Activated CD4-positive, alpha-beta memory T cell treated with anti-CD3 and anti-CD28 coated beads for 36 hours (primary cell): ENCODE measurements at regions not wholly inside any gene's neighbourhood (a gene's known extent, or its start where the extent isn't known, plus 50 kb on each side); places are given as distances from the start of the nearest gene placed in this dataset.

Experiments
- CTCF ChIA-PET: fragments of 350-600 bp; sonication (Branson Sonifier 250); formaldehyde crosslinking; loops from one replicate; lab custom pipeline; 2021; ENCODE audit warnings: antibody characterized with exemption, inconsistent platforms; lab: Charles Lee
- POLR2A ChIA-PET: fragments of 350-600 bp; sonication (Branson Sonifier 250); formaldehyde crosslinking; loops from one replicate; lab custom pipeline; 2021; ENCODE audit warnings: antibody characterized with exemption; lab: Charles Lee
- DNase-seq: peaks from one replicate; pipeline ENCODE4 v3.0.0-alpha.2; 2020
- H3K27ac Mint-ChIP-seq: one replicate; pipeline ENCODE4 v1.8.0; 2021; ENCODE audit warnings: mixed read lengths
- H3K27me3 Mint-ChIP-seq: one replicate; pipeline ENCODE4 v1.8.0; 2021; ENCODE audit warnings: mixed read lengths
- H3K36me3 Mint-ChIP-seq: one replicate; pipeline ENCODE4 v1.8.0; 2021; ENCODE audit warnings: mixed read lengths
- H3K4me1 Mint-ChIP-seq: one replicate; pipeline ENCODE4 v1.8.0; 2021; ENCODE audit warnings: low read depth, mixed read lengths
- H3K4me3 Mint-ChIP-seq: one replicate; pipeline ENCODE4 v1.8.0; 2021; ENCODE audit warnings: mild to moderate bottlenecking, mixed read lengths
- H3K9me3 Mint-ChIP-seq: one replicate; pipeline ENCODE4 v1.8.0; 2021; ENCODE audit warnings: mixed read lengths
- intact Hi-C: fragments of 100-400 bp; cut with micrococcal nuclease; formaldehyde crosslinking; loops from one replicate; pipeline ENCODE4 v1.15.1; 2023

DNA sequence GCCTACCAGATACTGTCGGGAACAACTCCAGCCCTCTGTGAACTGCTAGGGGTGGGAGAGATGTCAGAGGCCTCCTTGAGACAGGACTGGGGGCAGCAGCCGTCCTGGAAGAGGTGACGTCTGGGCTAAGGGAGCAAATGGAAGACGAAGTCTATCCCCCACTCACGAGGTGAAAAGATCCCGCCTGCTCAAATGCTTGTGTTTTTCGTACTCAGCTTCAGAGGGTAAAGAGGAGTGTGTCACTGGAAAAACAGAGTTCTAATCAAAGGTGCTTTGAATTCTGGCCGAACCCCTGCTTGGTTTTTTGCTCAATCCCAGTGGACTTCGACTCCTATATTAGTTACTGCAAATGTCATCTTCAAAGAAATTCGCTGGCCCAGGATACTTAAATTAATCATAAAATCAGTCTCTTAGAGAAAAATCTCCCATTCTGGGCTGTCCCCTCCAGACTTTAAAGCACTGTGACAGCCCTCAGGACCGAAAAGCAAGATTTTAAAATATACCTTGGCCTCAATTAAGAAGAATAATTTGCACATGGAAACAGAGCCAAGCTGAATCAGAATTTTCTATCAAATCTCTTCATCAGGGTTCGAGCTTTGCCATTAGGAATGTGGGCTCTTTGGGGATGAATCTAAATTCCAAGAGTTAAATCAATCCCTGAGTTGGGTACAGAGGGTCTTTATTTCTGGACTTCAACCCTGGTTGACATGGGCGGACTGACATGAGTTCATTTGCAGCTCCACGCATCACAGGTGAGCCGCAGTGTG lies 61.8 kb upstream of the AFDN start:
- Mint-ChIP-seq H3K36me3 (no peaks in the 10 kb centered on the region), H3K4me1 (no peaks in the 10 kb centered on the region), H3K4me3 (no peak overlapping the region), H3K27ac (no peak overlapping the region), H3K9me3 (no peaks in the 10 kb centered on the region), H3K27me3 (peaks cover 2% of the 10 kb centered on the region)
- CTCF ChIA-PET, result no interaction called here
- intact Hi-C loops, result no loop called here
- POLR2A ChIA-PET, result no interaction called here
- DNase-seq, result no peak

DNA sequence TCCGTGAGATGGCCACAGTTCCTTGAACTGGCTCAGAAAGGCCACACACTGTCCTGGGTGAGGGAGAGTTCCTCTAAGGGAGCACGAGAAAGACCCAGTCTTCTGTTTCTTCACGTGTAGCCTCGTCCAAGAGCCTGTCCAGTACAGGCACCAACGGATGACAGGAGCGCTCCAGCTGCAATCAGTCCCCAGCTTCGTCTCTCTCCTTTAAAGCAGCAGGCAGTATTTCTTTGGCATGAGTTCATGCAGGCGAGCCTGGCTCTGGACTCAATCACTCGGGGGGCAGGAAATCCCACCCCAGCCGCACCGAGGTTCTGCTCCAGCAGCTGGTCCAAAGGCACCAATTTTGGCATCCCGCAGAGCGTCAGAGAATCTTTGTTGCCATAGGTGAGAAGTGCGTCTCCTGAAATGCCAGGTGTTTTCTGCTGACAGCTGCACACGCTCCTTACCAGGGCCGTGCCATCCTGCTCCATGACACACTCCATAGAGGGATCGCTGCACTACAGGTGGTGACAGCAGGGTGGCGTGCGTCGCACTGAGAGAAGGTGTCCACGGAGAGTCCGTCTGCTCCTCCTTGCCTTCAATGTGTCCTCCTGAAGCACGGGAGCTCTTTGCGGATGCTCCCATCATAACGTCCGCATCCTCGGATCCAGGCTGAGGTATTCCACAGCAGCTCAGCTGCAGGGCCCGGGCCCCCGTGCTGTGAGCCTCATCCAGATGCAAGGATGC lies 59.6 kb upstream of the AFDN start:
- intact Hi-C loops, result no loop called here
- H3K4me1 Mint-ChIP-seq, result no peaks in the 10 kb centered on the region
- no peaks in the 10 kb centered on the region for H3K36me3 Mint-ChIP-seq
- no peak overlapping the region for H3K4me3 Mint-ChIP-seq
- DNase-seq, result no peak
- POLR2A ChIA-PET, result no interaction called here
- CTCF ChIA-PET, result no interaction called here
- H3K9me3 Mint-ChIP-seq, result no peaks in the 10 kb centered on the region
- H3K27ac Mint-ChIP-seq, result no peak overlapping the region
- H3K27me3 Mint-ChIP-seq, result peaks cover 8% of the 10 kb centered on the region

DNA sequence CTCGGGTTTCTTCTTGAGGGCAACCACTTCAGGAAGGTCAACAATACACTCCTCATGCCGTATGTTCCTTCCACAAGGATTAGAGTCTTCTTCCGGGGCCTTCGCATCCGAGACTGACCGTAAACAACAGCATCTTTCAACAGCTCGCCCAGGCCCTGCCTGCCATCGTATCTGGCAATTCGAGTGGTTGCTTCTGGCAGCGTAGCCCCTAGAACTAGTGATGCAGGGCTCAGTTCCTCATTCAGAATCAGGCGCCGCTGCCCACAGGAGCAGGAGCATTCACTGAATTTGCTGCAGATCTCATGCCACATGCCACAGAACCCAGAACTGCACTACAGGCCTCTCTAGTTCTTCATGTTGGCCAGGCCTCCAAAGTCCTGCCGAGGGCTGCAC lies 59.0 kb upstream of the AFDN start:
- no peak overlapping the region for H3K4me3 Mint-ChIP-seq
- no peaks in the 10 kb centered on the region for H3K9me3 Mint-ChIP-seq
- intact Hi-C loops, result no loop called here
- POLR2A ChIA-PET, result no interaction called here
- H3K36me3 Mint-ChIP-seq, result no peaks in the 10 kb centered on the region
- CTCF ChIA-PET, result no interaction called here
- no peak overlapping the region for H3K27ac Mint-ChIP-seq
- H3K4me1 Mint-ChIP-seq, result no peaks in the 10 kb centered on the region
- no peak for DNase-seq
- peaks cover 9% of the 10 kb centered on the region for H3K27me3 Mint-ChIP-seq

DNA sequence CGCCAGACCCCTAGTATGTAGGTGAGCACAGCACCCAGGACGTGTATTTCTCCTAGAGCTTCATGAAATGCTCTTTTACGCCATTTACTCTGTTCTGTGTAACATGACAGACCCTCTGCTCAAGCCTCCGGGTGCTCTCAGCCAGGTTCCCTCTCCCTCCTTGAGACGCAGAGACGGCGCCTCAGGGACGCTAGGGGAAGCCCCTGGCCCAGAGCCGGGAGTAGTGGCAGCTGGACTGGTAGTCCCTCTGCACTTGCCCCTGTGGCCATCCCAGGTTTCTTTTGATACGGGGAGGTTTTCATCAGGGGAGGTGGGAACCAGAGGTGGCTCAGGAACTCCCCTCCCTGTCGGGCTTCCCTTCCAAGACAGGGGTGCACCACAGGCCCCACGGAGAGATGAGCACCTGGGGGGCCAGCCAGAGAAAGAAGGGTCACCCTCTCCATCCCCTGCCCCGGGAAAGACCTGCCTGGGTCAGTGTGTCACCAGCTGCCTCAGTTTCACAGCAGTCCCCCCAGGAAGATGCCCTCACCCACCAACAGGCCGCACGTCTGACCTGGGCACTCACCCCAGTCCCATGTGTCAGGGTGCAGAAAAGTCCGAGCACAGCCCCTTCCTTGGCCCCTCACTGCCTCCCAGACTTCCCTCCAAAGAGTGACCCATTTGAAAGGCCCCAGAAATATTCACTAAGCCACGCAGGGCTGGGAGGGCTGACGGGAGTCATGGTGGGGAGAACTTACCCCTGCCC lies 58.1 kb upstream of the AFDN start:
- ChIA-PET CTCF (no interaction called here), POLR2A (no interaction called here)
- no peak overlapping the region for H3K4me3 Mint-ChIP-seq
- H3K27ac Mint-ChIP-seq, result no peak overlapping the region
- H3K36me3 Mint-ChIP-seq, result no peaks in the 10 kb centered on the region
- H3K27me3 Mint-ChIP-seq, result peaks cover 11% of the 10 kb centered on the region
- intact Hi-C loops, result no loop called here
- H3K4me1 Mint-ChIP-seq, result no peaks in the 10 kb centered on the region
- DNase-seq, result no peak
- no peaks in the 10 kb centered on the region for H3K9me3 Mint-ChIP-seq

DNA sequence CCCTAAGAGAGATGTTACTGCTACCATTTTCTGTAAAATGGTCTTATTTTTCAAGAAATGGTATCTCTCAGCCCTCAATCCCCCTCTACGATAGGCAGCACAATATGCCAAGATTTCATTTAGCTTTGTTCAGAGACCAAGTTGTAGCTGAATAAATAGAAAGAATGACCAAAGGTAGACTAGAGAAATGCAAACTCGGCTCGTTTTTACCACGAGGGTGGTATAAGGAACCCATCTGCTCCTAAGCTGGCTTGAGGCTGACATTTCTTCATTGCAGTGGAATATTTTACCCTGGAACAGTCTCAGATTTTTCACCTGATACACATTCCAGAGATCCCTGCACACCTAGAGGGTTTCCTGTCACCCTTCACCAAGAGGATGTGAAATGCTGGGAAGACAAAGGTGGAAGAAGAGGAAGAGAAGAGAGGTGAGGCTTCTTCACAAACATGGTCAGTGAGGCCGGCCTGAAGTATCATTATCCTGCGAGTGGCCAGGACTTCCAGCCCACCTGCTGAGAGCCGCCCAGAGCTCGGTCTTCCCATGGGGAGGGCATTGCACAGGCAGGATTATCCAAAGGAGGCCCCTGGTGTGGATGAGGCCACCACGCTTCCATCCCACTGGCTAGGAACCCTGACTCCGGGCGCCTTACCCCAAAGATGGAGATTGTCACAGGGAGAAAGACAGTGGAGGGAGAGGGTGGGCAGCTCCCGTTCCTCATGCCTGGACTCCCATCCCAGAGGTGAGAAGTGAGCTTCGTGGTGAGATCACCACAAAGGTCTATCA lies 57.1 kb upstream of the AFDN start:
- CTCF ChIA-PET, result interaction anchor here (0.6 kb wide), 1 partner anchor 20 kb away, joined by 3 read pairs; no protein-coding TSS in a partner anchor
- Mint-ChIP-seq H3K4me1 (no peaks in the 10 kb centered on the region), H3K9me3 (no peaks in the 10 kb centered on the region), H3K27ac (no peak overlapping the region), H3K4me3 (no peak overlapping the region), H3K36me3 (no peaks in the 10 kb centered on the region), H3K27me3 (peaks cover 11% of the 10 kb centered on the region)
- DNase-seq, result no peak
- POLR2A ChIA-PET, result no interaction called here
- intact Hi-C loops, result no loop called here

DNA sequence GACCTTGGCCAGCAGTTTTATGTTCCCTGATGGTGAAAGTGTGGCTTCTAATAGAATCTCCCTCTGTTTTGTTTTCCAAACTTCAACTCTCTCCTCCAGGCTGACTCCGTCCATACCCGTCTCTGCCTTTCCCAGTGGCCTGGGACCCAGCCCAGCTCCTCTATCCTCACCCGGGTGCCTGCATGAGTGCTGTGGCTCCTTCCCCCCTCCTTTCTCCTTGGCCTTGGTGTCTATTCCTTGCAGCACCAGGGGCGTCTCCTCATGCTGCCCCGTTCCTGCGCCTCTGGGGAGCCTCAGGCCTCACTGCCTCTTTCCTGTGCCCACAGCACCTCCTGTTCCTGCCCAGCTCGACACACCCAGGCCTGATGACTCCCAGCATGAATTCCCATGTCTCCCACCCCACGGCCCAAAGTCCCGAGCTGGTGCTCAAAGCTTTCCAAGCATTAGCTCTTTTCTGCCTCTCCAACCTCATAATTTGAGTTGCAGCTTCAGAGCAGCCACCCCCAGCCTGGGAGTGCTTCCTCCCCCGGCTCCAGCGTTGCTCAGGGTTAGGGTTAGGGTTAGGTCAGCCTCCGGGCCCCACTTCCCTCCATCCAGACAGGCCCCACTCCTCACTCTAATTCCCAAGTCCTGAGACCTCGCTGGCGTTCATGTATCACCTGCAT lies 56.3 kb upstream of the AFDN start:
- no peaks in the 10 kb centered on the region for H3K36me3 Mint-ChIP-seq
- no peak for DNase-seq
- intact Hi-C loops, result no loop called here
- no peak overlapping the region for H3K4me3 Mint-ChIP-seq
- H3K4me1 Mint-ChIP-seq, result no peaks in the 10 kb centered on the region
- no peak overlapping the region for H3K27ac Mint-ChIP-seq
- CTCF ChIA-PET, result interaction anchor here (0.6 kb wide), 1 partner anchor 19 kb away, joined by 3 read pairs; no protein-coding TSS in a partner anchor
- POLR2A ChIA-PET, result no interaction called here
- H3K9me3 Mint-ChIP-seq, result no peaks in the 10 kb centered on the region
- peaks cover 11% of the 10 kb centered on the region for H3K27me3 Mint-ChIP-seq

DNA sequence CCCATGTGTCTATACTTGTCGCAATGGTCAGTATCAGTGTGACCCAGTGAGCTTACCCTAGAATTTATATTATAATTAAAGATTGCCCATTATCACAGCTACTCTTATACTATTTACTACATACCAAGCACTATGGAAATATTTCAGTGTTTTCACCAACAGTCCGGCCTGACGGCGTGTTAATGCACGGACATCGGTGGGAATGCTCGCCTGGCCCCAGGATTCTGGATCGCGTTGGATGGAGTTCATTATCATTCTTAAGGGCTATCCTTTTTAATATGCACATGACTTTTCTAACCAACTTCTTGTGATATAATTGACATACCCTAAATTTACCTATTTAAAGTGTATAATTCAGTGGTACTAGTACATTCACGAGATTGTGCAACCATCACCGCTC lies 51.8 kb upstream of the AFDN start:
- intact Hi-C loops, result no loop called here
- Mint-ChIP-seq H3K27ac (no peak overlapping the region), H3K4me1 (no peaks in the 10 kb centered on the region), H3K9me3 (no peaks in the 10 kb centered on the region), H3K36me3 (no peaks in the 10 kb centered on the region), H3K4me3 (no peak overlapping the region), H3K27me3 (peaks cover 12% of the 10 kb centered on the region)
- POLR2A ChIA-PET, result no interaction called here
- CTCF ChIA-PET, result no interaction called here
- DNase-seq, result no peak

DNA sequence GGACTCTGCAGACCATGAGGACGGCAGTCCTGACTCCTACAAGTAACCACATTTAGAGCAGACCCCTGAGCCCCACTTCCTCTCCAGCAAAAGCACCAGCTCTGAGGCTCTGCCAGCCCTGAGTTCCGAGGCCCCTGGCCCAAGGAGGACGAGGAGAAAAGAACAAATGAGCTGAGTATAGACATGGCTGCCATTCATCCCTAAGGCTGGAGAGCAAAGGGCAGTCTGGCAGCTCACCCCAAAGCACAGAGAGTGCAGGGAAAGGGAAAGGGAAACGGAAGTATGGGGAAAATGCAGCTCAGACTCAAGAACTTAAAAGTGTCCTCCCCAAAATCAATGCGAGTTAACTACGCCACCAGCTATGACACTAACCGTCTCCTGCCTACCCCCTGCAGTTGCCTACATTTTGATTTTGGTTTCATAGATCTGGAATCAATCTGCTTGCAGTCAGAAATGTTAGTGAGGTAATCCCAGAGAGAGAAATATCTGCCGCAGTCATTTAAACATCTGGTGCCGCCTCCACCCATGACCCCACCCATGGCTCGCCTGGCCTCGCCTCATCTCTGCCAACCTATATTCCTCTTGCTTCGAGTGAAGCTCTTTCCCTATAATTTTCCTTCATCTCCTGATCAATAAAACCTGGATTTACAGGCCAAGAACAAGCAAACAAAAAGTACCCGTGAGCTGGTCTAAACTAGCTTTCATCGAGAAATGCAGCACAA lies 49.6 kb upstream of the AFDN start:
- no peaks in the 10 kb centered on the region for H3K9me3 Mint-ChIP-seq
- no peaks in the 10 kb centered on the region for H3K4me1 Mint-ChIP-seq
- DNase-seq, result no peak
- CTCF ChIA-PET, result no interaction called here
- no peak overlapping the region for H3K4me3 Mint-ChIP-seq
- H3K36me3 Mint-ChIP-seq, result no peaks in the 10 kb centered on the region
- POLR2A ChIA-PET, result no interaction called here
- H3K27me3 Mint-ChIP-seq, result peaks cover 14% of the 10 kb centered on the region
- intact Hi-C loops, result no loop called here
- H3K27ac Mint-ChIP-seq, result no peak overlapping the region
